ENCODE measurements at regions not wholly inside any gene's neighbourhood (a gene's known extent, or its start where the extent isn't known, plus 50 kb on each side); places are given as distances from the start of the nearest gene placed in this dataset.
A peak's percentile ranks its signal among the peaks of the same experiment; 100 is the strongest.

DNA sequence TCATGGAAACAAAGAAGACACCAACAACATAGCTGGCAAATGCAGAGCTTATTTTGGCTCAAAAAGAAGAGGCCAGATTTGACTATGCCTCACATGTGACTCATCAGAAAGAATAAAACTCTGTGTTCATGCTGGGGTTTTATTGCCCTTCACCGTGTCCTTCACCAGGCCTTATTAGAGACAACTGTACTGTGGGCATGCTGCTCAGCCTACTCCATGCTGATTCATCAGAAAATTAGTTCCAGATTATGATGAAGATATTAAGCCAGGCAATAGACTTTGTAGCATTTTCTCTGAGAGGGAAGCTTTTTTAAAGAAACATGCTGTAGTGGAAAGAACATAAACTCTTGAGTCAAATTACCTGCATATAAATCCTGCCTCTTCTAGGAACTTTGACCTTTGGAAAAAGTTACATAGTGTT, 89.8 kb downstream of the CYB561 start:
- no peak overlapping the region for H2AFZ ChIP-seq (ENCODE audit: low read depth, low read length)
- no peak overlapping the region for H3K4me3 ChIP-seq
- H3K79me2 ChIP-seq (ENCODE audit: control insufficient read depth, insufficient read depth, low read length), result no peaks in the 10 kb centered on the region
- DNase-seq (ENCODE audit: extremely low read depth in 1 of 4, low spot score in 3 of 4), result no peak
- peaks cover 0 to 2% of the 10 kb centered on the region in 2 experiments; a peak in 1 of 5 replicates for H3K27me3 ChIP-seq (ENCODE audit: control insufficient read depth in 2 of 2, insufficient read depth in 2 of 2, low read length in 2 of 2)
- no peak overlapping the region for H3K4me2 ChIP-seq (ENCODE audit: insufficient read depth, low read length)
- no peaks in the 10 kb centered on the region for H3K4me1 ChIP-seq (replicated peaks in 1 of 2; ENCODE audit: control insufficient read depth in 2 of 2, insufficient read depth in 2 of 2, low read length in 2 of 2)
- no TSS peak for BruUV-seq (replicated peaks)
- no peak overlapping the region for H3K27ac ChIP-seq (ENCODE audit: extremely low read depth, low read depth, low read length)
- no peak for ATAC-seq
- ChIA-PET POLR2A (no interaction called here), CTCF (ENCODE audit: low intra/inter-chr PET ratio) (no interaction called here)
- intact Hi-C loops (cut with micrococcal nuclease) (no loop called here), in situ Hi-C loops (cut with MboI) (no loop called here)
- FAIRE-seq, result no peak
- no peaks in the 10 kb centered on the region for H4K20me1 ChIP-seq (replicated peaks; ENCODE audit: control insufficient read depth, insufficient read depth, low read length)
- WGBS (ENCODE audit: insufficient coverage, low coverage, missing lambda C conversion rate), result 0% methylated on average over 1 of the region's 1 CpG
- no peak overlapping the region for H3K9ac ChIP-seq (ENCODE audit: insufficient read depth in 1 of 2, low read depth in 2 of 2, low read length in 2 of 2)
- H3K9me3 ChIP-seq (replicated peaks; ENCODE audit: control insufficient read depth, insufficient read depth, low read depth, low read length), result no peaks in the 10 kb centered on the region
- no peaks in the 10 kb centered on the region for H3K9me1 ChIP-seq (ENCODE audit: control insufficient read depth, insufficient read depth, low read length)
- no peaks in the 10 kb centered on the region for H3K36me3 ChIP-seq (ENCODE audit: control insufficient read depth, insufficient read depth, low read length)
- TF ChIP-seq HCFC1 (IDR thresholded peaks at IDR 0.05; ENCODE audit: low read depth, low read length) (no peak), ZNF121 (CRISPR knock-in tag; conservative IDR thresholded peaks at IDR 0.05) (no peak), PCBP2 (IDR thresholded peaks at IDR 0.05; ENCODE audit: low read depth, low read length, poor library complexity, severe bottlenecking) (no peak), POU5F1 (IDR thresholded peaks at IDR 0.05; ENCODE audit: borderline replicate concordance, low read depth, low read length, partially characterized antibody) (no peak), ZNF354B (CRISPR knock-in tag; IDR thresholded peaks at IDR 0.05) (no peak), SUPT5H (IDR thresholded peaks at IDR 0.05) (no peak), C11orf30 (IDR thresholded peaks at IDR 0.05; ENCODE audit: low read depth) (peak; percentile 30)
- TF ChIP-seq, protein P1, sequence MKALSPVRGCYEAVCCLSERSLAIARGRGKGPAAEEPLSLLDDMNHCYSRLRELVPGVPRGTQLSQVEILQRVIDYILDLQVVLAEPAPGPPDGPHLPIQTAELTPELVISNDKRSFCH (CRISPR knock-in tag; IDR thresholded peaks at IDR 0.05), result no peak
- TF ChIP-seq, protein P1 (tag; IDR thresholded peaks at IDR 0.05), result no peak
- TF ChIP-seq, protein P2, sequence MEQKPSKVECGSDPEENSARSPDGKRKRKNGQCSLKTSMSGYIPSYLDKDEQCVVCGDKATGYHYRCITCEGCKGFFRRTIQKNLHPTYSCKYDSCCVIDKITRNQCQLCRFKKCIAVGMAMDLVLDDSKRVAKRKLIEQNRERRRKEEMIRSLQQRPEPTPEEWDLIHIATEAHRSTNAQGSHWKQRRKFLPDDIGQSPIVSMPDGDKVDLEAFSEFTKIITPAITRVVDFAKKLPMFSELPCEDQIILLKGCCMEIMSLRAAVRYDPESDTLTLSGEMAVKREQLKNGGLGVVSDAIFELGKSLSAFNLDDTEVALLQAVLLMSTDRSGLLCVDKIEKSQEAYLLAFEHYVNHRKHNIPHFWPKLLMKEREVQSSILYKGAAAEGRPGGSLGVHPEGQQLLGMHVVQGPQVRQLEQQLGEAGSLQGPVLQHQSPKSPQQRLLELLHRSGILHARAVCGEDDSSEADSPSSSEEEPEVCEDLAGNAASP (IDR thresholded peaks at IDR 0.05), result no peak
- TF ChIP-seq, protein P3, sequence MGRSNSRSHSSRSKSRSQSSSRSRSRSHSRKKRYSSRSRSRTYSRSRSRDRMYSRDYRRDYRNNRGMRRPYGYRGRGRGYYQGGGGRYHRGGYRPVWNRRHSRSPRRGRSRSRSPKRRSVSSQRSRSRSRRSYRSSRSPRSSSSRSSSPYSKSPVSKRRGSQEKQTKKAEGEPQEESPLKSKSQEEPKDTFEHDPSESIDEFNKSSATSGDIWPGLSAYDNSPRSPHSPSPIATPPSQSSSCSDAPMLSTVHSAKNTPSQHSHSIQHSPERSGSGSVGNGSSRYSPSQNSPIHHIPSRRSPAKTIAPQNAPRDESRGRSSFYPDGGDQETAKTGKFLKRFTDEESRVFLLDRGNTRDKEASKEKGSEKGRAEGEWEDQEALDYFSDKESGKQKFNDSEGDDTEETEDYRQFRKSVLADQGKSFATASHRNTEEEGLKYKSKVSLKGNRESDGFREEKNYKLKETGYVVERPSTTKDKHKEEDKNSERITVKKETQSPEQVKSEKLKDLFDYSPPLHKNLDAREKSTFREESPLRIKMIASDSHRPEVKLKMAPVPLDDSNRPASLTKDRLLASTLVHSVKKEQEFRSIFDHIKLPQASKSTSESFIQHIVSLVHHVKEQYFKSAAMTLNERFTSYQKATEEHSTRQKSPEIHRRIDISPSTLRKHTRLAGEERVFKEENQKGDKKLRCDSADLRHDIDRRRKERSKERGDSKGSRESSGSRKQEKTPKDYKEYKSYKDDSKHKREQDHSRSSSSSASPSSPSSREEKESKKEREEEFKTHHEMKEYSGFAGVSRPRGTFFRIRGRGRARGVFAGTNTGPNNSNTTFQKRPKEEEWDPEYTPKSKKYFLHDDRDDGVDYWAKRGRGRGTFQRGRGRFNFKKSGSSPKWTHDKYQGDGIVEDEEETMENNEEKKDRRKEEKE (IDR thresholded peaks at IDR 0.05; ENCODE audit: borderline replicate concordance in 1 of 2, control insufficient read depth in 1 of 2, low read depth in 2 of 2, low read length in 1 of 2), result no peak
- TF ChIP-seq, protein P4, sequence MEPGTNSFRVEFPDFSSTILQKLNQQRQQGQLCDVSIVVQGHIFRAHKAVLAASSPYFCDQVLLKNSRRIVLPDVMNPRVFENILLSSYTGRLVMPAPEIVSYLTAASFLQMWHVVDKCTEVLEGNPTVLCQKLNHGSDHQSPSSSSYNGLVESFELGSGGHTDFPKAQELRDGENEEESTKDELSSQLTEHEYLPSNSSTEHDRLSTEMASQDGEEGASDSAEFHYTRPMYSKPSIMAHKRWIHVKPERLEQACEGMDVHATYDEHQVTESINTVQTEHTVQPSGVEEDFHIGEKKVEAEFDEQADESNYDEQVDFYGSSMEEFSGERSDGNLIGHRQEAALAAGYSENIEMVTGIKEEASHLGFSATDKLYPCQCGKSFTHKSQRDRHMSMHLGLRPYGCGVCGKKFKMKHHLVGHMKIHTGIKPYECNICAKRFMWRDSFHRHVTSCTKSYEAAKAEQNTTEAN (CRISPR knock-in tag; IDR thresholded peaks at IDR 0.05), result no peak
- TF ChIP-seq, protein P5, sequence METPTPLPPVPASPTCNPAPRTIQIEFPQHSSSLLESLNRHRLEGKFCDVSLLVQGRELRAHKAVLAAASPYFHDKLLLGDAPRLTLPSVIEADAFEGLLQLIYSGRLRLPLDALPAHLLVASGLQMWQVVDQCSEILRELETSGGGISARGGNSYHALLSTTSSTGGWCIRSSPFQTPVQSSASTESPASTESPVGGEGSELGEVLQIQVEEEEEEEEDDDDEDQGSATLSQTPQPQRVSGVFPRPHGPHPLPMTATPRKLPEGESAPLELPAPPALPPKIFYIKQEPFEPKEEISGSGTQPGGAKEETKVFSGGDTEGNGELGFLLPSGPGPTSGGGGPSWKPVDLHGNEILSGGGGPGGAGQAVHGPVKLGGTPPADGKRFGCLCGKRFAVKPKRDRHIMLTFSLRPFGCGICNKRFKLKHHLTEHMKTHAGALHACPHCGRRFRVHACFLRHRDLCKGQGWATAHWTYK (CRISPR knock-in tag; IDR thresholded peaks at IDR 0.05), result no peak
